CD14-positive monocyte (primary cell): ENCODE measurements at regions not wholly inside any gene's neighbourhood (a gene's known extent, or its start where the extent isn't known, plus 50 kb on each side); places are given as distances from the start of the nearest gene placed in this dataset.
A peak's percentile ranks its signal among the peaks of the same experiment; 100 is the strongest.

Source experiments
- DNase-seq, 3 donors: peaks; one replicate each; pipeline ENCODE4 v3.0.0-alpha.2; 2011 to 2022
- H2AFZ ChIP-seq: 2 replicates; pipeline ENCODE4 v1.6.0; 2012; ENCODE audit warnings: mild to moderate bottlenecking, low read depth, low read length, inconsistent platforms; ENCODE audit not compliant: insufficient read depth, poor library complexity, severe bottlenecking
- H3K27ac ChIP-seq, 2 donors: 1 replicate in 1 of 2; 2 replicates in 1 of 2; pipeline ENCODE4 v1.5.1; 2012 to 2013; ENCODE audit warnings: low read length in 2 of 2, control low read depth in 1 of 2, inconsistent platforms in 1 of 2, low read depth in 1 of 2, mild to moderate bottlenecking in 1 of 2
- H3K27me3 ChIP-seq, 2 donors: one replicate each; pipeline versions ENCODE4 v1.6.0 to v1.6.1; 2011 to 2013; ENCODE audit warnings: low read length in 2 of 2; ENCODE audit not compliant: control insufficient read depth in 2 of 2, insufficient read depth in 2 of 2
- H3K36me3 ChIP-seq, 2 donors: replicated peaks in 1 of 2; 1 replicate in 1 of 2; 2 replicates in 1 of 2; pipeline versions ENCODE4 v1.5.1 to v1.6.1; 2012 to 2013; ENCODE audit warnings: low read length in 2 of 2, control low read depth in 1 of 2, inconsistent platforms in 1 of 2, mild to moderate bottlenecking in 1 of 2; ENCODE audit not compliant: insufficient read depth in 2 of 2, control insufficient read depth in 1 of 2
- H3K4me1 ChIP-seq, 2 donors: 1 replicate in 1 of 2; 2 replicates in 1 of 2; pipeline versions ENCODE4 v1.5.1 to v1.6.1; 2012 to 2013; ENCODE audit warnings: low read length in 2 of 2, control low read depth in 1 of 2, inconsistent platforms in 1 of 2, mild to moderate bottlenecking in 1 of 2, moderate library complexity in 1 of 2; ENCODE audit not compliant: insufficient read depth in 2 of 2, control insufficient read depth in 1 of 2
- H3K4me2 ChIP-seq: replicated peaks from 2 replicates; pipeline ENCODE3; 2012; ENCODE audit warnings: low read length, moderate library complexity, mild to moderate bottlenecking; ENCODE audit not compliant: poor library complexity, severe bottlenecking; ENCODE audit errors: extremely low read depth
- H3K4me3 ChIP-seq, 3 experiments: fragments of 200-600 bp in 1 of 3; sonication (generic) in 1 of 3; replicated peaks in 1 of 3; 1 replicate in 2 of 3; 2 replicates in 1 of 3; pipeline ENCODE4 v1.5.1; 2011 to 2013; ENCODE audit warnings: low read length in 3 of 3, mild to moderate bottlenecking in 3 of 3, control low read depth in 2 of 3, low read depth in 2 of 3, inconsistent platforms in 1 of 3, moderate library complexity in 1 of 3
- H3K79me2 ChIP-seq: 2 replicates; pipeline ENCODE4 v1.6.0; 2012; ENCODE audit warnings: mild to moderate bottlenecking, control low read depth, inconsistent platforms, low read length, moderate library complexity; ENCODE audit not compliant: insufficient read depth
- H3K9ac ChIP-seq: 2 replicates; pipeline ENCODE4 v1.6.0; 2017; ENCODE audit warnings: low read length, mild to moderate bottlenecking; ENCODE audit not compliant: insufficient read depth, poor library complexity, severe bottlenecking
- H3K9me3 ChIP-seq, 2 donors: replicated peaks in 1 of 2; 1 replicate in 1 of 2; 2 replicates in 1 of 2; pipeline versions ENCODE4 v1.5.1 to v1.6.1; 2012 to 2013; ENCODE audit warnings: low read length in 2 of 2, control low read depth in 1 of 2; ENCODE audit not compliant: control insufficient read depth in 1 of 2, insufficient read depth in 1 of 2
- H4K20me1 ChIP-seq: 2 replicates; pipeline ENCODE4 v1.6.0; 2012; ENCODE audit warnings: mild to moderate bottlenecking, low read length, control low read depth, moderate library complexity; ENCODE audit not compliant: insufficient read depth
- H3K27ac Mint-ChIP-seq, 7 donors: one replicate each; pipeline ENCODE4 v1.8.0; 2020; ENCODE audit warnings: mild to moderate bottlenecking in 7 of 7, mixed read lengths in 7 of 7, moderate library complexity in 6 of 7, inconsistent platforms in 2 of 7
- H3K27me3 Mint-ChIP-seq, 3 donors: one replicate each; pipeline ENCODE4 v1.8.0; 2021 to 2022; ENCODE audit warnings: low read depth in 3 of 3, mild to moderate bottlenecking in 3 of 3, mixed read lengths in 3 of 3, moderate library complexity in 3 of 3, inconsistent platforms in 1 of 3
- H3K36me3 Mint-ChIP-seq, 2 donors: one replicate each; pipeline ENCODE4 v1.8.0; 2020; ENCODE audit warnings: mixed read lengths in 2 of 2, inconsistent platforms in 1 of 2, mild to moderate bottlenecking in 1 of 2
- H3K4me1 Mint-ChIP-seq: one replicate; pipeline ENCODE4 v1.8.0; 2020; ENCODE audit warnings: mild to moderate bottlenecking, mixed read lengths
- H3K4me3 Mint-ChIP-seq, 2 donors: one replicate each; pipeline ENCODE4 v1.8.0; 2020; ENCODE audit warnings: mild to moderate bottlenecking in 2 of 2, mixed read lengths in 2 of 2, moderate library complexity in 1 of 2
- H3K9me3 Mint-ChIP-seq, 7 donors: one replicate each; pipeline ENCODE4 v1.8.0; 2020 to 2022; ENCODE audit warnings: mixed read lengths in 7 of 7, mild to moderate bottlenecking in 6 of 7, moderate library complexity in 6 of 7, inconsistent platforms in 2 of 7
- WGBS: methylation state at CpG from one replicate; pipeline ENCODE4 v1.1.5; 2013; ENCODE audit warnings: missing lambda C conversion rate; ENCODE audit not compliant: insufficient coverage; 5-methylcytosine and 5-hydroxymethylcytosine counted together
- intact Hi-C, 2 donors: fragments of 100-400 bp; cut with micrococcal nuclease; formaldehyde crosslinking; loops; one replicate each; pipeline versions ENCODE4 v1.15.0 to v1.15.1; 2023
- TF ChIP-seq, protein P1 (sequence below): fragments of 200-600 bp; IDR thresholded peaks from one replicate; pipeline ENCODE4 v1.8.0; 2022; ENCODE audit warnings: antibody characterized with exemption, mild to moderate bottlenecking

DNA sequence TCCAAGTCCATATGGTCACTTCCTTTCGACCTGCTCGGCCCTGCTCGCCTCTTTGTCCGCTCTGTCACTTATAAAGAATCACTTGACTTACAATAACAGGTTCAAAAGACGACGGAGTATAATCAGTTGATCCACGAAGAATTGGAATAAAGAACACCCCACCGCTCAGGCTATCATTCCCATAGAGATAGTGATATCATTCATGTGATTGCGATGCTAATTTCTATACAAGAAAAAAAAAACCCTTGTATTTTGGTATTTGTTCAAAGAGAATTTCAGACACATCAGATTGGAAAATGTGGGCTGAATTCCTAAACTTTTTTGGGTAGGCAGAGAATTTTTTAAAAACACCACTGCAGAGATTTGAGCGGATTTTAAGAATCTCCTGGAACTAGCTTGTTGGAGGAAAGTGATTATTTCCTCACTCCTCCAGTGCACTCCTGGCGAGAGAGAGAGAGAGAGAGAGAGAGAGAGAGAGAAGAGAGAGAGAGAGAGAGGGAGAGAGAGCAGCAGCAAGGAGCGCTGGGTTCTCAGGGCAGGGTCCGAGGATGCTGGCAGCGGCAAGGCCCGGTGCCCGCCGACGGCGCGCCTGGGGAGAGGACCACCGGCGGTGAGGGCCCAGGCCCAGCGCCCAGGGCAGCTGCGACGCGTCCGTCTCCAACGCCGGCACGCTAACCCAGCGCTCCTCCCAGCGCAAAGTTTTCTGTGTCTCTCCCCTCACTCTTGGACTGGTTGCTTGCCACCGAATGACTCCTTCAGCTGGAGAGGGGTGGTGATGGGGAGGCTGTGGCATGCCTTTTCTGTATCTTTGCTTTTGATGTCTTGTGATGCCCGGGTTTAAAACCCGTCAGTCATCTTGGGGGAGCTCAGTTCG, 149.0 kb upstream of the ZNF536 start:
- H3K27ac Mint-ChIP-seq: no peak overlapping the region
- intact Hi-C loops: no loop called here
- H3K4me3 Mint-ChIP-seq: peak overlapping the region in 1 of 2 donors; percentile 75
- H3K4me1 ChIP-seq: peaks cover 0 to 7% of the 10 kb centered on the region in 2 donors
- H3K27me3 Mint-ChIP-seq: peaks cover 57 to 75% (median 58%) of the 10 kb centered on the region in 3 donors
- no peaks in the 10 kb centered on the region for H3K36me3 ChIP-seq
- H3K4me3 ChIP-seq: no peak overlapping the region
- 3% methylated on average over 15 of the region's 36 CpGs for WGBS
- H3K27ac ChIP-seq: no peak overlapping the region
- no peaks in the 10 kb centered on the region for H3K79me2 ChIP-seq
- no peak overlapping the region for H3K9ac ChIP-seq
- no peak for DNase-seq
- H2AFZ ChIP-seq: no peak overlapping the region
- no peaks in the 10 kb centered on the region for H4K20me1 ChIP-seq
- H3K4me1 Mint-ChIP-seq: peaks cover 15% of the 10 kb centered on the region
- TF ChIP-seq, protein P1, sequence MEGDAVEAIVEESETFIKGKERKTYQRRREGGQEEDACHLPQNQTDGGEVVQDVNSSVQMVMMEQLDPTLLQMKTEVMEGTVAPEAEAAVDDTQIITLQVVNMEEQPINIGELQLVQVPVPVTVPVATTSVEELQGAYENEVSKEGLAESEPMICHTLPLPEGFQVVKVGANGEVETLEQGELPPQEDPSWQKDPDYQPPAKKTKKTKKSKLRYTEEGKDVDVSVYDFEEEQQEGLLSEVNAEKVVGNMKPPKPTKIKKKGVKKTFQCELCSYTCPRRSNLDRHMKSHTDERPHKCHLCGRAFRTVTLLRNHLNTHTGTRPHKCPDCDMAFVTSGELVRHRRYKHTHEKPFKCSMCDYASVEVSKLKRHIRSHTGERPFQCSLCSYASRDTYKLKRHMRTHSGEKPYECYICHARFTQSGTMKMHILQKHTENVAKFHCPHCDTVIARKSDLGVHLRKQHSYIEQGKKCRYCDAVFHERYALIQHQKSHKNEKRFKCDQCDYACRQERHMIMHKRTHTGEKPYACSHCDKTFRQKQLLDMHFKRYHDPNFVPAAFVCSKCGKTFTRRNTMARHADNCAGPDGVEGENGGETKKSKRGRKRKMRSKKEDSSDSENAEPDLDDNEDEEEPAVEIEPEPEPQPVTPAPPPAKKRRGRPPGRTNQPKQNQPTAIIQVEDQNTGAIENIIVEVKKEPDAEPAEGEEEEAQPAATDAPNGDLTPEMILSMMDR: no peak
- H3K27me3 ChIP-seq: peaks cover 54 to 64% of the 10 kb centered on the region in 2 donors
- H3K9me3 Mint-ChIP-seq: peaks cover 0 to 17% (median 8%) of the 10 kb centered on the region in 7 donors
- H3K4me2 ChIP-seq: no peak overlapping the region
- H3K36me3 Mint-ChIP-seq: peaks cover 0 to 11% of the 10 kb centered on the region in 2 donors
- peaks cover 0 to 18% of the 10 kb centered on the region in 2 donors for H3K9me3 ChIP-seq

DNA sequence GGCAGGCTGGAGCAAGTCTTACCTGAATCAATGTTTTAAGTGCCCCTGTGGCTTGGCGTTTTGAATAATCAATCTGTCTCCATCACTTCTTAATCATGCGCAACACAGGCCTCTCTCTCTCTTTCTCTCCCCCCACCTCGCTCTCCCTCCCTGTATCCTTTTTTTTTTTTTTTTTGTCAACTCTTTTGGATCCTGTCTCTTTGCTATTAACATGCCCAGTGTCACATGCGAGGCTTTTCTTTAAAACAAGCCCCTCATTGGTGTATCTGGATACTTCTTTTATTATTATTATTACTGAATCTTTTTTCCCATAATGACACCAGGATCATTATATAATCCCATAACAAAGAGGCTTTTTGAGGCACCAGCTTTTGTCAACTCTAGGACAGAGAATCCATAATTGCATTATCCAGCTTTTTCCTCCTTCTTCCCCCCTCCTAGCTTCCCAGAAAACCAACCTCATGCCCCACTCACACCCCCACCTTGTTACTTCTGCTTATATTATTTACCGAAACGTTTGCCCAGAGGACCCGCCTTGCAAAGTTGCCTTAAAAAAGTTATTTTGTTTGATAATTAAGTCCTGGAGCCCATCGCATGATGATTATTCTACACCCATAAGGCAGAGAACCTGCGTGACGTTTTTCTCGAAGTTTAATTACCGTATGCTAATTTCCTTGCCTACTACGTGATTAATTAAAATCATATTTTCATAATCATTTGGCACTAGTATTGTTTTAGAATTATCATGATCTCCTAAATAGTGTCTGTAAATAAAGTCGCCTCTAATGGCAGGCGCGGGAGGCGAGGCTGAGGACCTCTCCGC, 148.1 kb upstream of the ZNF536 start:
- TF ChIP-seq, protein P1: no peak
- Histone ChIP-seq H3K27ac (no peak overlapping the region), H4K20me1 (no peaks in the 10 kb centered on the region), H3K4me2 (no peak overlapping the region), H3K79me2 (no peaks in the 10 kb centered on the region), H3K9ac (no peak overlapping the region), H2AFZ (no peak overlapping the region), H3K4me3 (no peak overlapping the region), H3K27me3 (peaks cover 59 to 69% of the 10 kb centered on the region in 2 donors), H3K4me1 (peaks cover 0 to 7% of the 10 kb centered on the region in 2 donors), H3K9me3 (peaks cover 0 to 18% of the 10 kb centered on the region in 2 donors), H3K36me3 (no peaks in the 10 kb centered on the region)
- H3K4me1 Mint-ChIP-seq: peaks cover 15% of the 10 kb centered on the region
- H3K36me3 Mint-ChIP-seq: peaks cover 0 to 11% of the 10 kb centered on the region in 2 donors
- peak overlapping the region in 1 of 2 donors; percentile 67 for H3K4me3 Mint-ChIP-seq
- no peak for DNase-seq
- peaks cover 65 to 83% (median 65%) of the 10 kb centered on the region in 3 donors for H3K27me3 Mint-ChIP-seq
- H3K27ac Mint-ChIP-seq: no peak overlapping the region
- H3K9me3 Mint-ChIP-seq: peaks cover 0 to 19% (median 8%) of the 10 kb centered on the region in 7 donors
- intact Hi-C loops: no loop called here
- 18% methylated on average over 8 of the region's 18 CpGs for WGBS
